ENCODE measurements at regions not wholly inside any gene's neighbourhood (a gene's known extent, or its start where the extent isn't known, plus 50 kb on each side); places are given as distances from the start of the nearest gene placed in this dataset.

- TF ChIP-seq CTCF (IDR thresholded peaks at IDR 0.05; ENCODE audit: control extremely low read depth in 1 of 3, insufficient read depth in 1 of 3, low read depth in 1 of 3, low read length in 3 of 3) = no peak
- no peak for TF ChIP-seq TBP (IDR thresholded peaks at IDR 0.05; ENCODE audit: low read depth, low read length)
- TF ChIP-seq BRCA1 (IDR thresholded peaks at IDR 0.05; ENCODE audit: low read depth, low read length) = no peak
Measured at GRCh38 chr13:54657588-54657987, 1629.0 kb downstream of the OLFM4 start.

All from H1 (cell line).